GM23338 (cell line): ENCODE measurements at regions not wholly inside any gene's neighbourhood (a gene's known extent, or its start where the extent isn't known, plus 50 kb on each side); places are given as distances from the start of the nearest gene placed in this dataset.

ENCODE experiments used
- ATAC-seq: fragments of 200-7000 bp; cut with Tn5 transposase; 3 replicates; pipeline ENCODE4 v1.9.1; 2020
- DNase-seq: peaks from one replicate; pipeline ENCODE4 v3.0.0-alpha.2; 2015; ENCODE audit warnings: low spot score
- H2AFZ ChIP-seq: fragments of 200-600 bp; sonication (generic); 2 replicates; pipeline ENCODE4 v1.8.0; 2016; ENCODE audit warnings: antibody characterized with exemption, mild to moderate bottlenecking, moderate library complexity
- H3F3A ChIP-seq: fragments of 200-600 bp; sonication (generic); replicated peaks from 2 replicates; pipeline ENCODE4 v1.8.0; 2017; ENCODE audit warnings: antibody characterized with exemption, mixed run types, low read depth
- H3K27ac ChIP-seq: fragments of 200-600 bp; sonication (generic); 2 replicates; pipeline ENCODE4 v1.6.1; 2016; ENCODE audit warnings: low read depth
- H3K27me3 ChIP-seq: fragments of 200-600 bp; sonication (generic); 2 replicates; pipeline ENCODE4 v1.8.0; 2016; ENCODE audit warnings: mild to moderate bottlenecking, mixed run types, moderate library complexity; ENCODE audit not compliant: insufficient read depth
- H3K36me3 ChIP-seq: fragments of 200-600 bp; sonication (generic); 2 replicates; pipeline ENCODE4 v1.8.0; 2016; ENCODE audit warnings: mild to moderate bottlenecking; ENCODE audit not compliant: insufficient read depth
- H3K4me1 ChIP-seq: fragments of 200-600 bp; sonication (generic); 2 replicates; pipeline ENCODE4 v1.8.0; 2016; ENCODE audit warnings: mild to moderate bottlenecking, moderate library complexity; ENCODE audit not compliant: insufficient read depth
- H3K4me2 ChIP-seq: fragments of 200-600 bp; sonication (generic); 2 replicates; pipeline ENCODE4 v1.7.1; 2017; ENCODE audit warnings: mixed run types
- H3K4me3 ChIP-seq: fragments of 200-600 bp; sonication (generic); 2 replicates; pipeline ENCODE4 v1.6.1; 2016; ENCODE audit warnings: mixed run types
- H3K79me2 ChIP-seq: fragments of 200-600 bp; sonication (generic); replicated peaks from 2 replicates; pipeline ENCODE4 v1.8.0; 2017; ENCODE audit warnings: mild to moderate bottlenecking; ENCODE audit not compliant: insufficient read depth
- H3K9me2 ChIP-seq: fragments of 200-600 bp; sonication (generic); 2 replicates; pipeline ENCODE4 v1.8.0; 2017; ENCODE audit not compliant: insufficient read depth
- H4K20me1 ChIP-seq: fragments of 200-600 bp; sonication (generic); replicated peaks from 2 replicates; pipeline ENCODE4 v1.8.0; 2017; ENCODE audit warnings: mild to moderate bottlenecking; ENCODE audit not compliant: insufficient read depth
- H3K27ac Mint-ChIP-seq: 2 replicates; pipeline ENCODE4 v1.8.0; 2020; ENCODE audit warnings: inconsistent platforms, mild to moderate bottlenecking, moderate library complexity, mixed read lengths
- H3K27me3 Mint-ChIP-seq: 3 replicates; pipeline ENCODE4 v1.8.0; 2022; ENCODE audit warnings: low read depth, mild to moderate bottlenecking, moderate library complexity, mixed read lengths, inconsistent platforms; ENCODE audit not compliant: insufficient read depth, poor library complexity
- H3K36me3 Mint-ChIP-seq: 3 replicates; pipeline ENCODE4 v1.8.0; 2021; ENCODE audit warnings: low read depth, mild to moderate bottlenecking, inconsistent platforms, moderate library complexity, mixed read lengths
- H3K4me1 Mint-ChIP-seq: 3 replicates; pipeline ENCODE4 v1.8.0; 2020; ENCODE audit warnings: mild to moderate bottlenecking, inconsistent platforms, mixed read lengths
- H3K4me3 Mint-ChIP-seq: 3 replicates; pipeline ENCODE4 v1.8.0; 2021; ENCODE audit warnings: moderate library complexity, mild to moderate bottlenecking, inconsistent platforms, mixed read lengths
- H3K9me3 Mint-ChIP-seq: 3 replicates; pipeline ENCODE4 v1.8.0; 2020; ENCODE audit warnings: moderate library complexity, mild to moderate bottlenecking, inconsistent platforms, mixed read lengths
- CREB1 ChIP-seq: fragments of 250-450 bp; sonication (Bioruptor Pico); IDR thresholded peaks from 2 replicates; pipeline ENCODE4 v1.5.0; 2020; ENCODE audit warnings: low read depth, mild to moderate bottlenecking, moderate library complexity
- EZH2 ChIP-seq: fragments of 200-600 bp; sonication (generic); IDR thresholded peaks from one replicate; pipeline ENCODE4 v1.8.0; 2017; ENCODE audit warnings: antibody characterized with exemption, mild to moderate bottlenecking, low read depth; ENCODE audit not compliant: unreplicated experiment
- EZH2phosphoT487 ChIP-seq: fragments of 200-600 bp; sonication (generic); IDR thresholded peaks from one replicate; pipeline ENCODE4 v1.8.1; 2018; ENCODE audit warnings: antibody characterized with exemption; ENCODE audit not compliant: unreplicated experiment
- JUNB ChIP-seq: IDR thresholded peaks from one replicate; pipeline ENCODE4 v1.6.1; 2016; ENCODE audit warnings: antibody characterized with exemption; ENCODE audit not compliant: unreplicated experiment
- NANOG ChIP-seq: IDR thresholded peaks from 2 replicates; pipeline ENCODE4 v1.6.1; 2016; ENCODE audit warnings: antibody characterized with exemption, borderline replicate concordance
- POLR2AphosphoS5 ChIP-seq: IDR thresholded peaks from 2 replicates; pipeline ENCODE4 v1.6.1; 2016; ENCODE audit warnings: antibody characterized with exemption, low read depth
- STAT1 ChIP-seq: IDR thresholded peaks from one replicate; pipeline ENCODE4 v1.6.1; 2016; ENCODE audit warnings: antibody characterized with exemption; ENCODE audit not compliant: unreplicated experiment
- ZNF331 ChIP-seq: fragments of 250-450 bp; sonication (Bioruptor Pico); IDR thresholded peaks from 2 replicates; pipeline ENCODE4 v1.5.0; 2020; ENCODE audit warnings: low read depth, mild to moderate bottlenecking, moderate library complexity
- TF ChIP-seq, protein P1 (sequence below): IDR thresholded peaks from one replicate; pipeline ENCODE4 v1.6.1; 2018; ENCODE audit warnings: antibody characterized with exemption; ENCODE audit not compliant: unreplicated experiment
- TF ChIP-seq, protein P2 (sequence below): fragments of 250-450 bp; sonication (Bioruptor Pico); IDR thresholded peaks from 2 replicates; pipeline ENCODE4 v1.5.0; 2020; ENCODE audit warnings: mild to moderate bottlenecking, moderate library complexity

GRCh38 chr16:87222335-87222734 lies 94.9 kb downstream of the C16orf95 start:
- no peak overlapping the region for H3K4me2 ChIP-seq
- H3K27ac Mint-ChIP-seq: no peak overlapping the region
- H3K9me2 ChIP-seq: peaks cover 7% of the 10 kb centered on the region; the same call in 1 of the 2 replicates
- no peaks in the 10 kb centered on the region for H3K27me3 ChIP-seq
- no peaks in the 10 kb centered on the region for H3K4me1 ChIP-seq
- no peaks in the 10 kb centered on the region for H4K20me1 ChIP-seq
- H3K9me3 Mint-ChIP-seq: no peaks in the 10 kb centered on the region
- no peaks in the 10 kb centered on the region for H3K36me3 Mint-ChIP-seq
- H3F3A ChIP-seq: no peaks in the 10 kb centered on the region
- no peaks in the 10 kb centered on the region for H3K79me2 ChIP-seq
- H3K4me3 Mint-ChIP-seq: no peak overlapping the region
- ATAC-seq: no peak
- TF ChIP-seq EZH2phosphoT487 (no peak), JUNB (no peak), CREB1 (CRISPR knock-in tag) (no peak), ZNF331 (CRISPR knock-in tag) (no peak), EZH2 (no peak)
- TF ChIP-seq, protein P1, sequence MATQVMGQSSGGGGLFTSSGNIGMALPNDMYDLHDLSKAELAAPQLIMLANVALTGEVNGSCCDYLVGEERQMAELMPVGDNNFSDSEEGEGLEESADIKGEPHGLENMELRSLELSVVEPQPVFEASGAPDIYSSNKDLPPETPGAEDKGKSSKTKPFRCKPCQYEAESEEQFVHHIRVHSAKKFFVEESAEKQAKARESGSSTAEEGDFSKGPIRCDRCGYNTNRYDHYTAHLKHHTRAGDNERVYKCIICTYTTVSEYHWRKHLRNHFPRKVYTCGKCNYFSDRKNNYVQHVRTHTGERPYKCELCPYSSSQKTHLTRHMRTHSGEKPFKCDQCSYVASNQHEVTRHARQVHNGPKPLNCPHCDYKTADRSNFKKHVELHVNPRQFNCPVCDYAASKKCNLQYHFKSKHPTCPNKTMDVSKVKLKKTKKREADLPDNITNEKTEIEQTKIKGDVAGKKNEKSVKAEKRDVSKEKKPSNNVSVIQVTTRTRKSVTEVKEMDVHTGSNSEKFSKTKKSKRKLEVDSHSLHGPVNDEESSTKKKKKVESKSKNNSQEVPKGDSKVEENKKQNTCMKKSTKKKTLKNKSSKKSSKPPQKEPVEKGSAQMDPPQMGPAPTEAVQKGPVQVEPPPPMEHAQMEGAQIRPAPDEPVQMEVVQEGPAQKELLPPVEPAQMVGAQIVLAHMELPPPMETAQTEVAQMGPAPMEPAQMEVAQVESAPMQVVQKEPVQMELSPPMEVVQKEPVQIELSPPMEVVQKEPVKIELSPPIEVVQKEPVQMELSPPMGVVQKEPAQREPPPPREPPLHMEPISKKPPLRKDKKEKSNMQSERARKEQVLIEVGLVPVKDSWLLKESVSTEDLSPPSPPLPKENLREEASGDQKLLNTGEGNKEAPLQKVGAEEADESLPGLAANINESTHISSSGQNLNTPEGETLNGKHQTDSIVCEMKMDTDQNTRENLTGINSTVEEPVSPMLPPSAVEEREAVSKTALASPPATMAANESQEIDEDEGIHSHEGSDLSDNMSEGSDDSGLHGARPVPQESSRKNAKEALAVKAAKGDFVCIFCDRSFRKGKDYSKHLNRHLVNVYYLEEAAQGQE: no peak
- no peak overlapping the region for H2AFZ ChIP-seq
- DNase-seq: no peak
- H3K27me3 Mint-ChIP-seq: no peaks in the 10 kb centered on the region
- H3K4me1 Mint-ChIP-seq: no peaks in the 10 kb centered on the region
- no peak overlapping the region for H3K27ac ChIP-seq
- H3K36me3 ChIP-seq: no peaks in the 10 kb centered on the region
- no peak overlapping the region for H3K4me3 ChIP-seq

GRCh38 chr16:87223656-87224248 lies 93.4 kb downstream of the C16orf95 start:
- Histone ChIP-seq H4K20me1 (no peaks in the 10 kb centered on the region), H2AFZ (no peak overlapping the region), H3K4me3 (no peak overlapping the region), H3K27ac (no peak overlapping the region), H3K9me2 (peaks cover 7% of the 10 kb centered on the region; the same call in 1 of the 2 replicates), H3K79me2 (no peaks in the 10 kb centered on the region), H3K36me3 (no peaks in the 10 kb centered on the region), H3K4me1 (0 out of 2 replicates have a peak, but pooled peaks cover 6% of the 10 kb centered on the region), H3K4me2 (no peak overlapping the region), H3F3A (no peaks in the 10 kb centered on the region), H3K27me3 (no peaks in the 10 kb centered on the region)
- peaks cover 2% of the 10 kb centered on the region; the same call in 2 of the 3 replicates for H3K4me1 Mint-ChIP-seq
- H3K27me3 Mint-ChIP-seq: no peaks in the 10 kb centered on the region
- H3K9me3 Mint-ChIP-seq: no peaks in the 10 kb centered on the region
- H3K4me3 Mint-ChIP-seq: no peak overlapping the region
- no peaks in the 10 kb centered on the region for H3K36me3 Mint-ChIP-seq
- no peak overlapping the region for H3K27ac Mint-ChIP-seq
- DNase-seq: no peak
- no peak for ATAC-seq
- TF ChIP-seq, protein P2, sequence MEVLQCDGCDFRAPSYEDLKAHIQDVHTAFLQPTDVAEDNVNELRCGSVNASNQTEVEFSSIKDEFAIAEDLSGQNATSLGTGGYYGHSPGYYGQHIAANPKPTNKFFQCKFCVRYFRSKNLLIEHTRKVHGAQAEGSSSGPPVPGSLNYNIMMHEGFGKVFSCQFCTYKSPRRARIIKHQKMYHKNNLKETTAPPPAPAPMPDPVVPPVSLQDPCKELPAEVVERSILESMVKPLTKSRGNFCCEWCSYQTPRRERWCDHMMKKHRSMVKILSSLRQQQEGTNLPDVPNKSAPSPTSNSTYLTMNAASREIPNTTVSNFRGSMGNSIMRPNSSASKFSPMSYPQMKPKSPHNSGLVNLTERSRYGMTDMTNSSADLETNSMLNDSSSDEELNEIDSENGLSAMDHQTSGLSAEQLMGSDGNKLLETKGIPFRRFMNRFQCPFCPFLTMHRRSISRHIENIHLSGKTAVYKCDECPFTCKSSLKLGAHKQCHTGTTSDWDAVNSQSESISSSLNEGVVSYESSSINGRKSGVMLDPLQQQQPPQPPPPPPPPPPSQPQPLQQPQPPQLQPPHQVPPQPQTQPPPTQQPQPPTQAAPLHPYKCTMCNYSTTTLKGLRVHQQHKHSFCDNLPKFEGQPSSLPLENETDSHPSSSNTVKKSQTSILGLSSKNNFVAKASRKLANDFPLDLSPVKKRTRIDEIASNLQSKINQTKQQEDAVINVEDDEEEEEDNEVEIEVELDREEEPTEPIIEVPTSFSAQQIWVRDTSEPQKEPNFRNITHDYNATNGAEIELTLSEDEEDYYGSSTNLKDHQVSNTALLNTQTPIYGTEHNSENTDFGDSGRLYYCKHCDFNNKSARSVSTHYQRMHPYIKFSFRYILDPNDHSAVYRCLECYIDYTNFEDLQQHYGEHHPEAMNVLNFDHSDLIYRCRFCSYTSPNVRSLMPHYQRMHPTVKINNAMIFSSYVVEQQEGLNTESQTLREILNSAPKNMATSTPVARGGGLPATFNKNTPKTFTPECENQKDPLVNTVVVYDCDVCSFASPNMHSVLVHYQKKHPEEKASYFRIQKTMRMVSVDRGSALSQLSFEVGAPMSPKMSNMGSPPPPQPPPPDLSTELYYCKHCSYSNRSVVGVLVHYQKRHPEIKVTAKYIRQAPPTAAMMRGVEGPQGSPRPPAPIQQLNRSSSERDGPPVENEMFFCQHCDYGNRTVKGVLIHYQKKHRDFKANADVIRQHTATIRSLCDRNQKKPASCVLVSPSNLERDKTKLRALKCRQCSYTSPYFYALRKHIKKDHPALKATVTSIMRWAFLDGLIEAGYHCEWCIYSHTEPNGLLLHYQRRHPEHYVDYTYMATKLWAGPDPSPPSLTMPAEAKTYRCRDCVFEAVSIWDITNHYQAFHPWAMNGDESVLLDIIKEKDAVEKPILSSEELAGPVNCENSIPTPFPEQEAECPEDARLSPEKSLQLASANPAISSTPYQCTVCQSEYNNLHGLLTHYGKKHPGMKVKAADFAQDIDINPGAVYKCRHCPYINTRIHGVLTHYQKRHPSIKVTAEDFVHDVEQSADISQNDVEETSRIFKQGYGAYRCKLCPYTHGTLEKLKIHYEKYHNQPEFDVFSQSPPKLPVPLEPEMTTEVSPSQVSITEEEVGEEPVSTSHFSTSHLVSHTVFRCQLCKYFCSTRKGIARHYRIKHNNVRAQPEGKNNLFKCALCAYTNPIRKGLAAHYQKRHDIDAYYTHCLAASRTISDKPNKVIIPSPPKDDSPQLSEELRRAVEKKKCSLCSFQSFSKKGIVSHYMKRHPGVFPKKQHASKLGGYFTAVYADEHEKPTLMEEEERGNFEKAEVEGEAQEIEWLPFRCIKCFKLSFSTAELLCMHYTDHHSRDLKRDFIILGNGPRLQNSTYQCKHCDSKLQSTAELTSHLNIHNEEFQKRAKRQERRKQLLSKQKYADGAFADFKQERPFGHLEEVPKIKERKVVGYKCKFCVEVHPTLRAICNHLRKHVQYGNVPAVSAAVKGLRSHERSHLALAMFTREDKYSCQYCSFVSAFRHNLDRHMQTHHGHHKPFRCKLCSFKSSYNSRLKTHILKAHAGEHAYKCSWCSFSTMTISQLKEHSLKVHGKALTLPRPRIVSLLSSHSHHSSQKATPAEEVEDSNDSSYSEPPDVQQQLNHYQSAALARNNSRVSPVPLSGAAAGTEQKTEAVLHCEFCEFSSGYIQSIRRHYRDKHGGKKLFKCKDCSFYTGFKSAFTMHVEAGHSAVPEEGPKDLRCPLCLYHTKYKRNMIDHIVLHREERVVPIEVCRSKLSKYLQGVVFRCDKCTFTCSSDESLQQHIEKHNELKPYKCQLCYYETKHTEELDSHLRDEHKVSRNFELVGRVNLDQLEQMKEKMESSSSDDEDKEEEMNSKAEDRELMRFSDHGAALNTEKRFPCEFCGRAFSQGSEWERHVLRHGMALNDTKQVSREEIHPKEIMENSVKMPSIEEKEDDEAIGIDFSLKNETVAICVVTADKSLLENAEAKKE: no peak
- TF ChIP-seq NANOG (no peak), POLR2AphosphoS5 (no peak), STAT1 (no peak)
